K562 (cell line): ENCODE measurements at regions not wholly inside any gene's neighbourhood (a gene's known extent, or its start where the extent isn't known, plus 50 kb on each side); places are given as distances from the start of the nearest gene placed in this dataset.

ENCODE experiments used
- CEBPG ChIP-seq, 3 experiments: fragments of 200-800 bp in 1 of 3; sonication (Bioruptor generic) in 1 of 3; sonication (generic) in 1 of 3; formaldehyde crosslinking in 1 of 3; IDR thresholded peaks in 2 of 3; conservative IDR thresholded peaks in 1 of 3; 2 replicates each; pipeline versions ENCODE4 v1.6.1 to v1.8.0; 2016 to 2022; ENCODE audit warnings: missing compliant biosample characterization in 2 of 3, missing genetic modification characterization in 2 of 3, mild to moderate bottlenecking in 1 of 3, missing genetic modification reagents in 1 of 3
- CHCHD3 ChIP-seq: fragments of 250-450 bp; sonication (Bioruptor Pico); IDR thresholded peaks from 2 replicates; pipeline ENCODE4 v2.1.2; 2022; ENCODE audit warnings: mild to moderate bottlenecking
- EP300 ChIP-seq: IDR thresholded peaks from 2 replicates; pipeline ENCODE4 v1.6.1; 2012; ENCODE audit warnings: low read length, improper control_type of control experiment
- FOXM1 ChIP-seq, 2 experiments: fragments of 450-650 bp in 1 of 2; sonication (generic) in 1 of 2; formaldehyde crosslinking in 1 of 2; IDR thresholded peaks; 2 replicates each; pipeline versions ENCODE4 v1.6.1 to v1.9.0; 2017 to 2022; ENCODE audit warnings: low read depth in 2 of 2, mild to moderate bottlenecking in 2 of 2, missing genetic modification reagents in 1 of 2, moderate library complexity in 1 of 2
- PHF21A ChIP-seq: fragments of 450-650 bp; IDR thresholded peaks from 2 replicates; pipeline ENCODE4 v1.6.1; 2017; ENCODE audit warnings: low read depth, borderline replicate concordance
- TFAM ChIP-seq: fragments of 250-450 bp; sonication (Bioruptor Pico); conservative IDR thresholded peaks from 2 replicates; pipeline ENCODE4 v1.5.0; 2021; ENCODE audit warnings: mild to moderate bottlenecking, moderate library complexity
- TSC22D4 ChIP-seq: fragments of 450-650 bp; IDR thresholded peaks from 2 replicates; pipeline ENCODE4 v1.6.1; 2016; ENCODE audit warnings: missing genetic modification characterization, missing biosample characterization, control low read depth
- ZC3H11A ChIP-seq: IDR thresholded peaks from 2 replicates; pipeline ENCODE4 v1.6.1; 2012; ENCODE audit warnings: low read depth, low read length, improper control_type of control experiment
- ZNF445 ChIP-seq: fragments of 250-450 bp; sonication (Bioruptor Pico); IDR thresholded peaks from 2 replicates; pipeline ENCODE4 v1.4.0; 2020; ENCODE audit warnings: low read depth, mild to moderate bottlenecking, moderate library complexity
- ZNF785 ChIP-seq: fragments of 250-450 bp; sonication (Bioruptor Pico); IDR thresholded peaks from 2 replicates; pipeline ENCODE4 v1.4.0; 2020; ENCODE audit warnings: mild to moderate bottlenecking
- TF ChIP-seq, protein P1 (sequence below): conservative IDR thresholded peaks from 2 replicates; pipeline ENCODE4 v1.6.1; 2011; ENCODE audit warnings: low read depth, mild to moderate bottlenecking, low read length; ENCODE audit not compliant: control insufficient read depth

DNA sequence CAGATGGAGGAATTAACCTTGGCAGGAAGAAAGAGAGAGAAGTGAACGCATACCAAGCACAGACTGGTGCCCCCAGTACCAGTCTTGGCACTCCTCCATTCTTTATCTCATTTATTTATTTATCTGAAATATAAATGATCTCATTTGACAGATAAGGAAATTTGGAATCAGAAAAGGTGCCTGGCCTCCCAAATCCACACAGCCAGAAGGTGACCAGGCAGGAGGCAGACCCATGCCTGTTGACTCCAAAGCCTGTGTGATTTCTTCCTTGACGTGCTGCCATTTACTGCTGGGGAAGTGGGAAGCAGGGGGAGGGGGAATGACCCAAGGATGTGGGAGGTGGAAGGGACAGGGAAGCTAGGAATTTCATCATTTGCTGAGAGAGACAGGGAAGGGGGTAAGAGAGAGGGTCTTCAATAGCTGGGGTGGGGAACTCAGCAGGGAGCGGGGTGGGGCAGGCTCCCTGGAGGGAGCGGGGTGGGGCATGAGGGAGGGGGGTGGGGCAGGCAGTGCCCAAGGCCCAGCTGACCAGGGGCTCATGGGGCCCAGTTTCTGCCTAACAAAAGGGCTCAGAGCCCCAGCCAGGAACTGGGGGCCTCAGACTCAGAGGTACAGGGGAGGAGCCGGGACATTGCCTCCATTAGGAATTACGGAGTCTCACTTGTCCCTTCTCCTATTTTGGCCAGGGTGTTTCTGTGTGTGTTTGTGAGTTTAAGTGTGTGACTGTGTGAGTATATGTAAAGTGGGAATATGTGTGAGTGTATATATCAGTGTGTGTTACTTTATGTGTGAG lies 63.0 kb downstream of the MINAR1 start (continued):
- TF ChIP-seq PHF21A (no peak), ZNF445 (CRISPR knock-in tag) (no peak), TFAM (CRISPR knock-in tag) (no peak), ZNF785 (no peak), FOXM1 (IDR thresholded peaks at IDR 0.05; ENCODE audit: low read depth) (no peak), FOXM1 (CRISPR knock-in tag; IDR thresholded peaks at IDR 0.05; ENCODE audit: low read depth) (no peak), EP300 (no peak), ZC3H11A (no peak), CHCHD3 (CRISPR knock-in tag) (no peak), CEBPG (CRISPR knock-in tag; IDR thresholded peaks at IDR 0.05) (no peak), CEBPG (tag; conservative IDR thresholded peaks at IDR 0.05 in 1 of 2, IDR thresholded peaks at IDR 0.05 in 1 of 2) (no peak), TSC22D4 (tag) (no peak)
- TF ChIP-seq, protein P1, sequence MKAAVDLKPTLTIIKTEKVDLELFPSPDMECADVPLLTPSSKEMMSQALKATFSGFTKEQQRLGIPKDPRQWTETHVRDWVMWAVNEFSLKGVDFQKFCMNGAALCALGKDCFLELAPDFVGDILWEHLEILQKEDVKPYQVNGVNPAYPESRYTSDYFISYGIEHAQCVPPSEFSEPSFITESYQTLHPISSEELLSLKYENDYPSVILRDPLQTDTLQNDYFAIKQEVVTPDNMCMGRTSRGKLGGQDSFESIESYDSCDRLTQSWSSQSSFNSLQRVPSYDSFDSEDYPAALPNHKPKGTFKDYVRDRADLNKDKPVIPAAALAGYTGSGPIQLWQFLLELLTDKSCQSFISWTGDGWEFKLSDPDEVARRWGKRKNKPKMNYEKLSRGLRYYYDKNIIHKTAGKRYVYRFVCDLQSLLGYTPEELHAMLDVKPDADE = no peak
